DND-41 (cell line): ENCODE measurements at regions not wholly inside any gene's neighbourhood (a gene's known extent, or its start where the extent isn't known, plus 50 kb on each side); places are given as distances from the start of the nearest gene placed in this dataset.

Experiments
- EZH2 ChIP-seq: IDR thresholded peaks from 3 replicates; pipeline ENCODE4 v1.6.1; 2012; ENCODE audit warnings: borderline replicate concordance, low read depth, mild to moderate bottlenecking, moderate library complexity, low read length, inconsistent platforms; ENCODE audit not compliant: severe bottlenecking
- TF ChIP-seq, protein P1 (sequence below): IDR thresholded peaks from 2 replicates; pipeline ENCODE4 v1.5.1; 2012; ENCODE audit warnings: borderline replicate concordance, low read length, moderate library complexity, mild to moderate bottlenecking; ENCODE audit not compliant: poor library complexity, severe bottlenecking; ENCODE audit errors: extremely low read depth

DNA sequence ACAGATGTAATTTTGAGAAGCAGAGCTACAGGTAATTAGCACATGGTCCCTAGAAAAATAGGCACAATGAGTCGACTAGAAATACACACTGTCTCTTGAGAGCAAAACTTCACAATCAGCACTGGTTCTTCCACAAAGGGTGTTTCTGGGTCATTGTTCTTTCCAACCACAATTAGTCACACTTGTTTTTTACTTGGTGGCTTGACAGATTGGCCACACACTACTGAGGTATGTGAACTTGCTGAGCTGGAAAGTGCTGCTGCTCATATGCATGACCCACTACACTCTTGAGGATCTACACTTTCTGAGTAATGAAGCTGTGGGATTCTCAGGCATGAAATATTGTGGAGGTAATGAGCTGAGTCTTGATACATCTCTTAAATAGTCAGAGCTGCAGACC, 347.7 kb downstream of the BCKDHB start:
- no peak for TF ChIP-seq EZH2
- TF ChIP-seq, protein P1, sequence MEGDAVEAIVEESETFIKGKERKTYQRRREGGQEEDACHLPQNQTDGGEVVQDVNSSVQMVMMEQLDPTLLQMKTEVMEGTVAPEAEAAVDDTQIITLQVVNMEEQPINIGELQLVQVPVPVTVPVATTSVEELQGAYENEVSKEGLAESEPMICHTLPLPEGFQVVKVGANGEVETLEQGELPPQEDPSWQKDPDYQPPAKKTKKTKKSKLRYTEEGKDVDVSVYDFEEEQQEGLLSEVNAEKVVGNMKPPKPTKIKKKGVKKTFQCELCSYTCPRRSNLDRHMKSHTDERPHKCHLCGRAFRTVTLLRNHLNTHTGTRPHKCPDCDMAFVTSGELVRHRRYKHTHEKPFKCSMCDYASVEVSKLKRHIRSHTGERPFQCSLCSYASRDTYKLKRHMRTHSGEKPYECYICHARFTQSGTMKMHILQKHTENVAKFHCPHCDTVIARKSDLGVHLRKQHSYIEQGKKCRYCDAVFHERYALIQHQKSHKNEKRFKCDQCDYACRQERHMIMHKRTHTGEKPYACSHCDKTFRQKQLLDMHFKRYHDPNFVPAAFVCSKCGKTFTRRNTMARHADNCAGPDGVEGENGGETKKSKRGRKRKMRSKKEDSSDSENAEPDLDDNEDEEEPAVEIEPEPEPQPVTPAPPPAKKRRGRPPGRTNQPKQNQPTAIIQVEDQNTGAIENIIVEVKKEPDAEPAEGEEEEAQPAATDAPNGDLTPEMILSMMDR, result no peak
